Right lobe of liver (tissue), 4 donors: ENCODE measurements at regions not wholly inside any gene's neighbourhood (a gene's known extent, or its start where the extent isn't known, plus 50 kb on each side); places are given as distances from the start of the nearest gene placed in this dataset.

Experiments
- CTCF ChIP-seq, 4 donors: fragments of 200-600 bp in 3 of 4; fragments of 450-650 bp in 1 of 4; IDR thresholded peaks; one replicate each; pipeline versions ENCODE4 v1.5.1 to v1.8.0; 2016 to 2022; ENCODE audit warnings: antibody characterized with exemption in 4 of 4, mild to moderate bottlenecking in 2 of 4
- POLR2A ChIP-seq: fragments of 450-650 bp; IDR thresholded peaks from one replicate; pipeline ENCODE4 v1.6.1; 2017; ENCODE audit warnings: antibody characterized with exemption, mild to moderate bottlenecking
- donor health status: DM: no; HTN: no; CAD: no.
- donor health status: DM: no; HTN: no; CAD: no.
- donor health status: DM: no; HTN: yes; CAD: no.

DNA sequence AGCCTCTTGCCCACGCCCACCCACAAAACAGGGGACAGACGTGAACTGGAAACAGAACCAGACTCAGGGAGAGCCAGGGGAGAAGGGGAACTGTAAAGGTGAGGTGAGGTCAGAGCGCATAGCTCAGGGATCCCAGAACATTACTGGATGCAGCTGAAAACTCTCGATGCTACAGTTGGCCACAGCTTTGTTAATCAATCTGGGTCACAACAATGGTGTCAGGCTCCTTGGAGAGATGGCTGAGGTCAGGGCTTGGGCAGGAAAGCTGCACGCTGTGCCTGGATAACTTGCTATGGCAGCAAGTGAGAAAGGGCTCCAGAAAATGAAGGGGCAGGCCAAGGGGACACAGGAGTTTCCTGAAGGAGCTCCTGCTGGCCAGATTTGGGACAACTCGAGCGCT, 263.3 kb downstream of the TFCP2L1 start:
- no peak for TF ChIP-seq POLR2A
- no peak for TF ChIP-seq CTCF (IDR thresholded peaks at IDR 0.05)
